ENCODE measurements at regions not wholly inside any gene's neighbourhood (a gene's known extent, or its start where the extent isn't known, plus 50 kb on each side); places are given as distances from the start of the nearest gene placed in this dataset.

DNA sequence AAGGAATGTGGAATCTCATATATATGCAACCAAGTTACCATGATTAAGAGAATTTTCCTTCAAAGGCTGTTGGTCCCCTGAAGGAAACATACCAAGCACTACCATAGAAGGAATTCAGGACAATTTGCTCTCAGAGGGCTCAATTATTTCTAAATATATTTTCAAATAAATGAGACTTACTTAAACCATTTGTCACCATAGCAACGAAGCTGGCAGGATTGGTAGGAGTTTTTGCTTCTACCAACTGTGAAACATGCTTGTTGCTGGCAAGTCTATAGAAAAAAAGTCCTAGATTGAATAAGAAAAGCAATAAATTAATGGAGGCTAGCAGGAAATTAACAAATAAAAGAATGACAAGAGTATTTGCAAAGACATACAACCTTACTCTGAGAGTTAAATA, 156.9 kb upstream of the NPSR1 start:
- BruUV-seq (replicated peaks): no TSS peak
- H2BK120ac ChIP-seq (ENCODE audit: low read depth, low read length): no peak overlapping the region
- no peak overlapping the region for H3K4me2 ChIP-seq (ENCODE audit: low read depth, low read length)
- H3K9me3 ChIP-seq (ENCODE audit: control insufficient read depth, insufficient read depth, low read length): peaks cover 9% of the 10 kb centered on the region; the same call in 1 of the 2 replicates
- no peak overlapping the region for H4K8ac ChIP-seq (ENCODE audit: low read depth in 2 of 2, low read length in 2 of 2)
- no peak overlapping the region for H2AFZ ChIP-seq (replicated peaks; ENCODE audit: low read length, poor library complexity)
- H3K27ac ChIP-seq (ENCODE audit: insufficient read depth, low read length): no peak overlapping the region
- H3K79me1 ChIP-seq (ENCODE audit: low read depth in 1 of 2, low read length in 2 of 2): no peaks in the 10 kb centered on the region
- intact Hi-C loops (cut with micrococcal nuclease) (no loop called here), in situ Hi-C loops (cut with MboI; ENCODE audit: low sequenced_read_pairs) (no loop called here), dilution Hi-C loops (cut with HindIII; ENCODE audit: low sequenced_read_pairs, unreplicated experiment) (no loop called here)
- no peaks in the 10 kb centered on the region for H4K20me1 ChIP-seq (ENCODE audit: insufficient read depth, low read length)
- ATAC-seq (ENCODE audit: low read depth) (no peak), DNase-seq (no peak)
- H3K18ac ChIP-seq (ENCODE audit: low read depth, low read length): no peak overlapping the region
- H2BK5ac ChIP-seq (ENCODE audit: low read depth, low read length, poor library complexity, severe bottlenecking): no peak overlapping the region
- H2BK15ac ChIP-seq (ENCODE audit: low read depth, low read length): no peak overlapping the region
- H3K23ac ChIP-seq (ENCODE audit: low read depth, low read length): no peak overlapping the region
- POLR2A ChIA-PET (ENCODE audit: unreplicated experiment): no interaction called here
- no peaks in the 10 kb centered on the region for H3K36me3 ChIP-seq (ENCODE audit: control insufficient read depth, insufficient read depth, low read length)
- TF ChIP-seq MAFK (IDR thresholded peaks at IDR 0.05; ENCODE audit: low read depth, low read length) (no peak), BHLHE40 (IDR thresholded peaks at IDR 0.05; ENCODE audit: low read depth, low read length) (no peak), SMC3 (IDR thresholded peaks at IDR 0.05; ENCODE audit: low read depth, low read length) (no peak), MAZ (IDR thresholded peaks at IDR 0.05; ENCODE audit: borderline replicate concordance, low read depth, low read length) (no peak), RFX5 (IDR thresholded peaks at IDR 0.05; ENCODE audit: low read depth, low read length) (no peak), FOS (IDR thresholded peaks at IDR 0.05; ENCODE audit: low read depth, low read length) (no peak), MXI1 (IDR thresholded peaks at IDR 0.05; ENCODE audit: borderline replicate concordance, low read depth, low read length) (no peak), CEBPB (IDR thresholded peaks at IDR 0.05; ENCODE audit: low read depth, low read length) (no peak), RAD21 (IDR thresholded peaks at IDR 0.05; ENCODE audit: low read length) (no peak), POLR2A (IDR thresholded peaks at IDR 0.05; ENCODE audit: low read depth, low read length) (no peak), NFE2L2 (IDR thresholded peaks at IDR 0.05; ENCODE audit: low read depth, low read length) (no peak)
- TF ChIP-seq, protein P1, sequence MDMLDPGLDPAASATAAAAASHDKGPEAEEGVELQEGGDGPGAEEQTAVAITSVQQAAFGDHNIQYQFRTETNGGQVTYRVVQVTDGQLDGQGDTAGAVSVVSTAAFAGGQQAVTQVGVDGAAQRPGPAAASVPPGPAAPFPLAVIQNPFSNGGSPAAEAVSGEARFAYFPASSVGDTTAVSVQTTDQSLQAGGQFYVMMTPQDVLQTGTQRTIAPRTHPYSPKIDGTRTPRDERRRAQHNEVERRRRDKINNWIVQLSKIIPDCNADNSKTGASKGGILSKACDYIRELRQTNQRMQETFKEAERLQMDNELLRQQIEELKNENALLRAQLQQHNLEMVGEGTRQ (IDR thresholded peaks at IDR 0.05; ENCODE audit: low read depth, low read length): no peak
- TF ChIP-seq, protein P2, sequence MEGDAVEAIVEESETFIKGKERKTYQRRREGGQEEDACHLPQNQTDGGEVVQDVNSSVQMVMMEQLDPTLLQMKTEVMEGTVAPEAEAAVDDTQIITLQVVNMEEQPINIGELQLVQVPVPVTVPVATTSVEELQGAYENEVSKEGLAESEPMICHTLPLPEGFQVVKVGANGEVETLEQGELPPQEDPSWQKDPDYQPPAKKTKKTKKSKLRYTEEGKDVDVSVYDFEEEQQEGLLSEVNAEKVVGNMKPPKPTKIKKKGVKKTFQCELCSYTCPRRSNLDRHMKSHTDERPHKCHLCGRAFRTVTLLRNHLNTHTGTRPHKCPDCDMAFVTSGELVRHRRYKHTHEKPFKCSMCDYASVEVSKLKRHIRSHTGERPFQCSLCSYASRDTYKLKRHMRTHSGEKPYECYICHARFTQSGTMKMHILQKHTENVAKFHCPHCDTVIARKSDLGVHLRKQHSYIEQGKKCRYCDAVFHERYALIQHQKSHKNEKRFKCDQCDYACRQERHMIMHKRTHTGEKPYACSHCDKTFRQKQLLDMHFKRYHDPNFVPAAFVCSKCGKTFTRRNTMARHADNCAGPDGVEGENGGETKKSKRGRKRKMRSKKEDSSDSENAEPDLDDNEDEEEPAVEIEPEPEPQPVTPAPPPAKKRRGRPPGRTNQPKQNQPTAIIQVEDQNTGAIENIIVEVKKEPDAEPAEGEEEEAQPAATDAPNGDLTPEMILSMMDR (conservative IDR thresholded peaks at IDR 0.05; ENCODE audit: low read depth, low read length): no peak
- no peak overlapping the region for H3K4ac ChIP-seq (ENCODE audit: low read depth, low read length)
- H3K9ac ChIP-seq (ENCODE audit: low read depth, low read length): no peak overlapping the region
- no peak overlapping the region for H2BK20ac ChIP-seq (ENCODE audit: low read depth, low read length)
- no peak overlapping the region for H4K5ac ChIP-seq (ENCODE audit: low read depth, low read length)
- H3K14ac ChIP-seq (replicated peaks; ENCODE audit: low read depth, low read length): no peak overlapping the region
- no CpG with 5 or more reads among the region's 1 CpG for whole genome bisulfite sequencing, 2 experiments (ENCODE audit: extremely low coverage in 2 of 2, insufficient read length in 1 of 2)
- no peak overlapping the region for H2AK9ac ChIP-seq (replicated peaks; ENCODE audit: low read depth, low read length, poor library complexity)
- H3K27me3 ChIP-seq (ENCODE audit: control insufficient read depth, insufficient read depth, low read length): no peaks in the 10 kb centered on the region
- no peaks in the 10 kb centered on the region for H3K9me1 ChIP-seq (ENCODE audit: insufficient read depth, low read length)
- CTCF ChIA-PET: no interaction called here
- no peak overlapping the region for H3K4me3 ChIP-seq (ENCODE audit: insufficient read depth, low read depth, low read length)
- no peak overlapping the region for H4K91ac ChIP-seq (ENCODE audit: insufficient read depth, low read depth, low read length)
- H2AK5ac ChIP-seq (ENCODE audit: low read depth, low read length): no peak overlapping the region
- no peaks in the 10 kb centered on the region for H3K4me1 ChIP-seq (ENCODE audit: control insufficient read depth, insufficient read depth, low read length)
- H3K56ac ChIP-seq (ENCODE audit: extremely low read depth, insufficient read depth, low read length): no peak overlapping the region

Data from IMR-90 (cell line).